ENCODE measurements at regions not wholly inside any gene's neighbourhood (a gene's known extent, or its start where the extent isn't known, plus 50 kb on each side); places are given as distances from the start of the nearest gene placed in this dataset.

DNA sequence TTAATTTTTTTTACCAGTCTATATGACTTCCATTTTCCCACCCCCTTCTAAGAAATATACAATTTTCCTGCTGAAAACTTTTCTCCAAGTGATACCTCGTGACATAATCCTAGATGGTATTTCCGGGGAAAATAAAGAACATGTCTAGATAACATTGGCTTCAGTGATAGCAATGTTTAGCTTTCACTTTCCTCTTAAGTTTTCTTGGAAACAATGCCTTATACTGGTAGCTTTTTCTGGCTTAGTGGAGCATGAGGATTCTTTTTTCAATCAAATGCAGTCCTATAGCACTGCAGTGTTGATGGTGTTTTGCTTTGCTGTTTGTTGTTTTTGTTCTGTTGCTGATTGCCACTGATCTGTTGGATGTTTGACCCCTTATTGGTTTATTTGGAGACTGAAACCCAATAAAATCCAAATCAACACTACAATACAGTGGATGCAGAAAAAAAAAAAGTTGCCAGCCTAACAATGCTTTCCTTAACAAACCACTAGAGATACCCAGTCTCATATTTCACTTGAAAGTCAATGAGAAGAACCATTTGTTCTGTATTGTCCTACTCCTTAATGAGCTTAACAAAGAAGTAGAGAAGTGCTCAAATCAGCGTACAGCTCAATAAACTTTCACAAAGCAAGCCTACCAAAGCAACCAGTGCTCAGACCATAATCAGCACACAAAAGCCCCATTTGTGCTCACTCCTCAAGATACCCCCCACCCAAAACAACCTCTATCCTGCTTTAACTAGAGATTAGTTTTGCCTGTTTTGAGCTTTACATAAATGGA, 74.2 kb upstream of the GRAMD2B start:
- CTCF ChIA-PET, result interaction anchor here (0.7 to 5.2 kb wide), 7 partner anchors 11 to 585 kb away, joined by 3 to 48 read pairs (median 3); partner anchors contain the start of gene ALDH7A1
- 18% methylated on average over 3 of the region's 3 CpGs for WGBS (ENCODE audit: missing lambda C conversion rate)
- DNase-seq (ENCODE audit: low read depth in 1 of 2, low spot score in 1 of 2), result no peak
- TF ChIP-seq ESRRA (IDR thresholded peaks at IDR 0.05; ENCODE audit: borderline replicate concordance, low read length), result no peak
- TF ChIP-seq EP300 (IDR thresholded peaks at IDR 0.05), result no peak
- TF ChIP-seq RARB (CRISPR knock-in tag; IDR thresholded peaks at IDR 0.05), result no peak
- no peak for FAIRE-seq
- POLR2A ChIA-PET, result no interaction called here
- Histone ChIP-seq H3K4me3 (no peak overlapping the region), H3K4me1 (no peaks in the 10 kb centered on the region), H3K9me3 (no peaks in the 10 kb centered on the region), H3K4me2 (no peak overlapping the region), H3K27ac (no peak overlapping the region)
- ATAC-seq, result no peak

DNA sequence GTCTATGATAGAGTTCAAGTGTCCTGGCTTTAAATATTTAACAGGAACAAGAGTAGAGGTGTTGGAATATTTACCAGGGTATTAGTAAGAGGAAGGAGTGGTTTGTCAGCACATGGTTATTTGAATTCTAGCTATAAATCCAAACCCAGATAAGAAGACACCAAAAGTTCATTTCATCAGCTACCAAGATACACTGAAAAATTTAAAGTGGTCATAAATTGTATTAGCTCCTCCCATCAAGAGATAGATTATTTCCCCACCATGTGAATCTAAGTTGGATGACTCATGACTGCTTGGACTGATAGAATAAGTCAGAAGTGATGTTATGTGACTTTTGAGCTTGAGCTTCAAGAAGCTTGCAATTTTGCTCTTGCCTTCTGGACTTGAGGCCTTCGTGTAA, 72.1 kb upstream of the GRAMD2B start:
- DNase-seq (ENCODE audit: low read depth in 1 of 2, low spot score in 1 of 2) (no peak), FAIRE-seq (no peak), ATAC-seq (no peak)
- ChIA-PET POLR2A (no interaction called here), CTCF (interaction anchor here (0.8 to 5.2 kb wide), 5 partner anchors 13 to 250 kb away, joined by 3 to 48 read pairs (median 4); partner anchors contain the start of gene PHAX)
- H3K4me1 ChIP-seq, result no peaks in the 10 kb centered on the region
- H3K27ac ChIP-seq, result no peak overlapping the region
- no peaks in the 10 kb centered on the region for H3K9me3 ChIP-seq
- TF ChIP-seq POLR2AphosphoS2 (conservative IDR thresholded peaks at IDR 0.05; ENCODE audit: low read length) (no peak), CHD2 (IDR thresholded peaks at IDR 0.05; ENCODE audit: low read length, partially characterized antibody) (no peak), CBX8 (IDR thresholded peaks at IDR 0.05) (no peak), ZFP36 (IDR thresholded peaks at IDR 0.05; ENCODE audit: borderline replicate concordance, partially characterized antibody) (no peak), JUNB (IDR thresholded peaks at IDR 0.05) (no peak), RCOR1 (IDR thresholded peaks at IDR 0.05; ENCODE audit: low read depth, low read length) (no peak)
- TF ChIP-seq, protein P1, sequence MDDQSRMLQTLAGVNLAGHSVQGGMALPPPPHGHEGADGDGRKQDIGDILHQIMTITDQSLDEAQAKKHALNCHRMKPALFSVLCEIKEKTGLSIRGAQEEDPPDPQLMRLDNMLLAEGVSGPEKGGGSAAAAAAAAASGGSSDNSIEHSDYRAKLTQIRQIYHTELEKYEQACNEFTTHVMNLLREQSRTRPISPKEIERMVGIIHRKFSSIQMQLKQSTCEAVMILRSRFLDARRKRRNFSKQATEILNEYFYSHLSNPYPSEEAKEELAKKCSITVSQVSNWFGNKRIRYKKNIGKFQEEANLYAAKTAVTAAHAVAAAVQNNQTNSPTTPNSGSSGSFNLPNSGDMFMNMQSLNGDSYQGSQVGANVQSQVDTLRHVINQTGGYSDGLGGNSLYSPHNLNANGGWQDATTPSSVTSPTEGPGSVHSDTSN (IDR thresholded peaks at IDR 0.05), result no peak
- TF ChIP-seq, protein P2, sequence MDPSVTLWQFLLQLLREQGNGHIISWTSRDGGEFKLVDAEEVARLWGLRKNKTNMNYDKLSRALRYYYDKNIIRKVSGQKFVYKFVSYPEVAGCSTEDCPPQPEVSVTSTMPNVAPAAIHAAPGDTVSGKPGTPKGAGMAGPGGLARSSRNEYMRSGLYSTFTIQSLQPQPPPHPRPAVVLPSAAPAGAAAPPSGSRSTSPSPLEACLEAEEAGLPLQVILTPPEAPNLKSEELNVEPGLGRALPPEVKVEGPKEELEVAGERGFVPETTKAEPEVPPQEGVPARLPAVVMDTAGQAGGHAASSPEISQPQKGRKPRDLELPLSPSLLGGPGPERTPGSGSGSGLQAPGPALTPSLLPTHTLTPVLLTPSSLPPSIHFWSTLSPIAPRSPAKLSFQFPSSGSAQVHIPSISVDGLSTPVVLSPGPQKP (IDR thresholded peaks at IDR 0.05; ENCODE audit: low read depth, low read length), result no peak
- WGBS (ENCODE audit: missing lambda C conversion rate), result 50% methylated on average over 1 of the region's 1 CpG
- no peak overlapping the region for H3K4me3 ChIP-seq
- H3K4me2 ChIP-seq, result no peak overlapping the region

DNA sequence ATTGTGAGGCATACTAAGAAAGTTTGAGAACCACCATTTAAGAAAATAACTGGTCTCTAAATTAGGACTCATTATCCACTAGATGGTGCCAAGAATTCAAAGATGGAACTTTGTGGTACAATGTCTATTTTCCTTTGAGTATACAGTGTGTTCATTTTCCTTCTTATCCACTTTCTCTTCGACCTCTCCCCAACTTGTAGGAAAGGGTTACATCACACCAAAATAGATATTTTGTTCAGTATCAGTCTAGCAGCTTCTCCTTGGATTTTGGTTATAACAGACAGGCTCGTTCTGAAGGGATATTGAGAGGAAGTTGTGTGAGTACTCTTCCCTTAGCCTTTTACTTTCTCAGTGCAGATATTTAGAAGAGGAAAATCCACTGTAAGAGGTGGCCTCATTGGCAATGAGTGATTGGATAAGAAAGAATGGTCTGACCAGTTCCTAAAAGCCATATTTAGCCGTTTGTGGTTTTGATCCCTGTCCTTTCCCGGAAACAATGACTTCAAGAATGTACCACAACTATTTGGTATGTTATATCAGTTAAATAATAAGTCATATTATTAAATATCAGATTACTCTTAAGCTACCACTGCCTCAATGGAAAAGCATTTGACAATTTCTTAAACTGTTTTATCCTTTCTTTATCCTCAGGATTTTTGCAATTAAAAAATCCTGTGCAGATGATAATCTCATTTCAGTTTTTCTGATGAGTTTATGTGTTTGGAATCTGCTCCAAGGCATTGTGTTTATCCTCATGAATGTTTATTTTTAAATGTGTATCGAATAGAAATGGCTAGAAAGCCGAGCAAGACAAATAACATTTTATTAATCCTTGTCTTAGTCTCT, 69.0 kb upstream of the GRAMD2B start:
- Histone ChIP-seq H3K4me2 (peak overlapping the region; percentile 46), H3K9me3 (no peaks in the 10 kb centered on the region), H3K4me1 (no peaks in the 10 kb centered on the region), H3K27ac (peak overlapping the region in 1 of 2 experiments; percentile 19; a peak in 1 of 6 replicates), H3K4me3 (no peak overlapping the region)
- ChIA-PET CTCF (interaction anchor here (0.6 to 2.9 kb wide), 27 partner anchors 8 to 1114 kb away, joined by 3 to 38 read pairs (median 5); partner anchors contain the start of genes ALDH7A1 and PHAX), POLR2A (interaction anchor here (0.6 kb wide), 1 partner anchor 190 kb away, joined by 4 read pairs; no protein-coding TSS in a partner anchor)
- TF ChIP-seq SREBF2 (IDR thresholded peaks at IDR 0.05) (no peak), NR3C1 (IDR thresholded peaks at IDR 0.05) (no peak), RAD21 (conservative IDR thresholded peaks at IDR 0.05 in 1 of 2, IDR thresholded peaks at IDR 0.05 in 1 of 2) (peak; percentile 84), FOSL2 (IDR thresholded peaks at IDR 0.05) (no peak), FOSL2 (CRISPR knock-in tag; IDR thresholded peaks at IDR 0.05) (no peak), GATA3 (IDR thresholded peaks at IDR 0.05; ENCODE audit: borderline replicate concordance) (no peak), RNF2 (IDR thresholded peaks at IDR 0.05; ENCODE audit: borderline replicate concordance, low read depth) (no peak), POLR2A (IDR thresholded peaks at IDR 0.05; ENCODE audit: low read length) (no peak), SMC3 (IDR thresholded peaks at IDR 0.05) (peak; percentile 79)
- TF ChIP-seq, protein P3, sequence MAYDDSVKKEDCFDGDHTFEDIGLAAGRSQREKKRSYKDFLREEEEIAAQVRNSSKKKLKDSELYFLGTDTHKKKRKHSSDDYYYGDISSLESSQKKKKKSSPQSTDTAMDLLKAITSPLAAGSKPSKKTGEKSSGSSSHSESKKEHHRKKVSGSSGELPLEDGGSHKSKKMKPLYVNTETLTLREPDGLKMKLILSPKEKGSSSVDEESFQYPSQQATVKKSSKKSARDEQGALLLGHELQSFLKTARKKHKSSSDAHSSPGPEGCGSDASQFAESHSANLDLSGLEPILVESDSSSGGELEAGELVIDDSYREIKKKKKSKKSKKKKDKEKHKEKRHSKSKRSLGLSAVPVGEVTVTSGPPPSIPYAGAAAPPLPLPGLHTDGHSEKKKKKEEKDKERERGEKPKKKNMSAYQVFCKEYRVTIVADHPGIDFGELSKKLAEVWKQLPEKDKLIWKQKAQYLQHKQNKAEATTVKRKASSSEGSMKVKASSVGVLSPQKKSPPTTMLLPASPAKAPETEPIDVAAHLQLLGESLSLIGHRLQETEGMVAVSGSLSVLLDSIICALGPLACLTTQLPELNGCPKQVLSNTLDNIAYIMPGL (CRISPR knock-in tag; IDR thresholded peaks at IDR 0.05; ENCODE audit: borderline replicate concordance), result no peak
- TF ChIP-seq, protein P4, sequence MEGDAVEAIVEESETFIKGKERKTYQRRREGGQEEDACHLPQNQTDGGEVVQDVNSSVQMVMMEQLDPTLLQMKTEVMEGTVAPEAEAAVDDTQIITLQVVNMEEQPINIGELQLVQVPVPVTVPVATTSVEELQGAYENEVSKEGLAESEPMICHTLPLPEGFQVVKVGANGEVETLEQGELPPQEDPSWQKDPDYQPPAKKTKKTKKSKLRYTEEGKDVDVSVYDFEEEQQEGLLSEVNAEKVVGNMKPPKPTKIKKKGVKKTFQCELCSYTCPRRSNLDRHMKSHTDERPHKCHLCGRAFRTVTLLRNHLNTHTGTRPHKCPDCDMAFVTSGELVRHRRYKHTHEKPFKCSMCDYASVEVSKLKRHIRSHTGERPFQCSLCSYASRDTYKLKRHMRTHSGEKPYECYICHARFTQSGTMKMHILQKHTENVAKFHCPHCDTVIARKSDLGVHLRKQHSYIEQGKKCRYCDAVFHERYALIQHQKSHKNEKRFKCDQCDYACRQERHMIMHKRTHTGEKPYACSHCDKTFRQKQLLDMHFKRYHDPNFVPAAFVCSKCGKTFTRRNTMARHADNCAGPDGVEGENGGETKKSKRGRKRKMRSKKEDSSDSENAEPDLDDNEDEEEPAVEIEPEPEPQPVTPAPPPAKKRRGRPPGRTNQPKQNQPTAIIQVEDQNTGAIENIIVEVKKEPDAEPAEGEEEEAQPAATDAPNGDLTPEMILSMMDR (IDR thresholded peaks at IDR 0.05), result peak; percentile 77
- TF ChIP-seq, protein P2 (IDR thresholded peaks at IDR 0.05; ENCODE audit: low read depth, low read length), result no peak
- peak; percentile 43 to 45 for DNase-seq (ENCODE audit: low read depth in 1 of 2, low spot score in 1 of 2)
- peak; percentile 88 for FAIRE-seq
- ATAC-seq, result peak; percentile 72 to 85; a peak in 5 of 6 replicates
- WGBS (ENCODE audit: missing lambda C conversion rate), result 25% methylated on average over 6 of the region's 6 CpGs
